Lung (tissue), 11 donors: ENCODE measurements at regions not wholly inside any gene's neighbourhood (a gene's known extent, or its start where the extent isn't known, plus 50 kb on each side); places are given as distances from the start of the nearest gene placed in this dataset.

ENCODE experiments used
- ATAC-seq: fragments of 200-7000 bp; cut with Tn5 transposase; one replicate; pipeline ENCODE4 v1.9.1; 2020; ENCODE audit warnings: moderate number of reproducible peaks; ENCODE audit not compliant: insufficient read depth, low FRiP score
- DNase-seq, 3 donors: peaks; one replicate each; pipeline ENCODE4 v3.0.0-alpha.2; 2013 to 2017
- H3K27ac ChIP-seq, 2 donors: one replicate each; pipeline ENCODE4 v1.5.1; 2013; ENCODE audit warnings: mild to moderate bottlenecking in 2 of 2, moderate library complexity in 2 of 2, control low read depth in 1 of 2, inconsistent platforms in 1 of 2, low read depth in 1 of 2, low read length in 1 of 2
- H3K27me3 ChIP-seq, 3 donors: one replicate each; pipeline ENCODE4 v1.5.1; 2013; ENCODE audit warnings: low read length in 2 of 3; ENCODE audit not compliant: control insufficient read depth in 3 of 3, insufficient read depth in 3 of 3
- H3K36me3 ChIP-seq, 4 donors: one replicate each; pipeline ENCODE4 v1.5.1; 2013; ENCODE audit warnings: low read length in 4 of 4, mild to moderate bottlenecking in 1 of 4, moderate library complexity in 1 of 4; ENCODE audit not compliant: control insufficient read depth in 4 of 4, insufficient read depth in 4 of 4
- H3K4me1 ChIP-seq, 5 donors: one replicate each; pipeline ENCODE4 v1.5.1; 2013; ENCODE audit warnings: low read length in 5 of 5, mild to moderate bottlenecking in 2 of 5, moderate library complexity in 1 of 5; ENCODE audit not compliant: control insufficient read depth in 5 of 5, insufficient read depth in 5 of 5
- H3K4me3 ChIP-seq: one replicate; pipeline ENCODE4 v1.5.1; 2013; ENCODE audit warnings: mild to moderate bottlenecking, control low read depth, moderate library complexity
- H3K9ac ChIP-seq, 2 donors: one replicate each; pipeline ENCODE4 v1.5.1; 2013; ENCODE audit warnings: low read length in 2 of 2, control low read depth in 1 of 2; ENCODE audit not compliant: insufficient read depth in 1 of 2
- H3K9me3 ChIP-seq, 4 donors: one replicate each; pipeline ENCODE4 v1.5.1; 2013; ENCODE audit warnings: low read length in 3 of 4, mild to moderate bottlenecking in 1 of 4, moderate library complexity in 1 of 4; ENCODE audit not compliant: control insufficient read depth in 4 of 4, insufficient read depth in 3 of 4
- CTCF ChIP-seq: IDR thresholded peaks from 2 replicates; pipeline ENCODE4 v1.5.1; 2012; ENCODE audit warnings: mild to moderate bottlenecking; ENCODE audit errors: control extremely low read depth, extremely low read depth
- WGBS, 2 donors: extraction: QIAGEN DNeasy Blood & Tissue Kit; methylation state at CpG; one replicate each; pipeline ENCODE4 v1.1.7; 2013; 5-methylcytosine and 5-hydroxymethylcytosine counted together
- donor health status: control.
- donor health status: control.
- donor health status: Bipolar disorder and iron deficiency.
- donor health status: healthy.
- donor health status: DM: yes; HTN: yes; CAD: no.

- peaks cover 0 to 2% (median 0%) of the 10 kb centered on the region in 4 donors for H3K9me3 ChIP-seq
Measured at GRCh38 chr7:46212425-46213153, 291.5 kb upstream of the IGFBP3 start.

GRCh38 chr7:46210467-46210866 lies 289.4 kb upstream of the IGFBP3 start:
- Histone ChIP-seq H3K4me3 (no peak overlapping the region), H3K36me3 (no peaks in the 10 kb centered on the region), H3K9me3 (no peaks in the 10 kb centered on the region), H3K27me3 (no peaks in the 10 kb centered on the region), H3K9ac (no peak overlapping the region), H3K27ac (no peak overlapping the region), H3K4me1 (no peaks in the 10 kb centered on the region)
- DNase-seq = no peak
- TF ChIP-seq CTCF = no peak
- WGBS, 2 donors = 80% methylated on average over 3 of the region's 3 CpGs
- no peak for ATAC-seq

More at GRCh38 chr7:46212425-46213153, 291.5 kb upstream of the IGFBP3 start:
- Histone ChIP-seq H3K4me3 (no peak overlapping the region), H3K4me1 (no peaks in the 10 kb centered on the region), H3K36me3 (no peaks in the 10 kb centered on the region), H3K9ac (no peak overlapping the region), H3K27ac (no peak overlapping the region), H3K27me3 (no peaks in the 10 kb centered on the region)
- no peak for TF ChIP-seq CTCF
- ATAC-seq = no peak
- no peak for DNase-seq
- WGBS, 2 donors = 63 to 81% methylated on average over 8 of the region's 8 CpGs

- no peak overlapping the region for H3K9ac ChIP-seq
- WGBS, 2 donors = 89 to 95% methylated on average over 9 of the region's 9 CpGs
- ATAC-seq = no peak
- no peak for DNase-seq
- no peak overlapping the region for H3K4me3 ChIP-seq
- H3K27ac ChIP-seq = no peak overlapping the region
- H3K27me3 ChIP-seq = no peaks in the 10 kb centered on the region
- H3K9me3 ChIP-seq = no peaks in the 10 kb centered on the region
- H3K4me1 ChIP-seq = no peaks in the 10 kb centered on the region
- no peaks in the 10 kb centered on the region for H3K36me3 ChIP-seq
- no peak for TF ChIP-seq CTCF
Measured at GRCh38 chr7:46209611-46210388, 288.7 kb upstream of the IGFBP3 start.
